HFFc6 (cell line): ENCODE measurements at regions not wholly inside any gene's neighbourhood (a gene's known extent, or its start where the extent isn't known, plus 50 kb on each side); places are given as distances from the start of the nearest gene placed in this dataset.

ENCODE experiments used
- DNase-seq: peaks from one replicate; pipeline ENCODE4 v3.0.0-alpha.2; 2018
- H3K27ac Mint-ChIP-seq: 2 replicates; pipeline ENCODE4 v1.8.0; 2020; ENCODE audit warnings: mild to moderate bottlenecking, mixed read lengths
- H3K27me3 Mint-ChIP-seq: 2 replicates; pipeline ENCODE4 v1.8.0; 2021; ENCODE audit warnings: mild to moderate bottlenecking, moderate library complexity, mixed read lengths; ENCODE audit not compliant: insufficient read depth
- H3K36me3 Mint-ChIP-seq: 2 replicates; pipeline ENCODE4 v1.8.0; 2021; ENCODE audit warnings: low read depth, mixed read lengths
- H3K4me1 Mint-ChIP-seq: 2 replicates; pipeline ENCODE4 v1.8.0; 2020; ENCODE audit warnings: low read depth, mixed read lengths
- H3K4me3 Mint-ChIP-seq: 2 replicates; pipeline ENCODE4 v1.8.0; 2020; ENCODE audit warnings: mild to moderate bottlenecking, moderate library complexity, mixed read lengths
- H3K9me3 Mint-ChIP-seq: 2 replicates; pipeline ENCODE4 v1.8.0; 2020; ENCODE audit warnings: mild to moderate bottlenecking, mixed read lengths
- CTCF ChIP-seq: fragments of 200-600 bp; sonication (generic); IDR thresholded peaks from 2 replicates; pipeline ENCODE4 v1.5.0; 2021; ENCODE audit warnings: antibody characterized with exemption, mild to moderate bottlenecking

- H3K9me3 Mint-ChIP-seq = peaks cover 27% of the 10 kb centered on the region
- no peak for DNase-seq
- TF ChIP-seq CTCF = no peak
- H3K4me1 Mint-ChIP-seq = no peaks in the 10 kb centered on the region
- H3K27ac Mint-ChIP-seq = no peak overlapping the region
- no peak overlapping the region for H3K4me3 Mint-ChIP-seq
- no peaks in the 10 kb centered on the region for H3K36me3 Mint-ChIP-seq
- H3K27me3 Mint-ChIP-seq = no peaks in the 10 kb centered on the region; the same call in none of the 2 replicates
Observed at GRCh38 chr4:24230955-24231354, 341.1 kb upstream of the PPARGC1A start.

DNA sequence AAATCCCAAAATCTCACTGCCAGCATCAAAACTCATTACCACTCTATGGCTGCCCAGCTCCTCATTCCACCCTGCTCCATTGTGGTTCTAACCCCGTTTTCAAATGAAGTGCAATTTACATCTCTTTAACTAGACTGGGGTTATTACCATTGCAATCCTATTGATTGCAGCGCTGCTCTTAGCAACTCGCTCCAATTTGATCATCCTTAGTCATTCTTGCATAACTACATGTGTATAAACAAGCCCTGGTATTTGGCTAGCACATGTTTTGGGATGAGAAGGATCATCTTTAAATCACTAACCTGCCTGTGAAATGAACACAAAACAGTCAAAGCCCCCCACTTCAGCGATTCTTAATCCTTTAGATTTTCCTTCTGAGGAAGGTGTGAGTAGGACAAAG is 340.1 kb upstream of the PPARGC1A start:
- no peak for DNase-seq
- H3K27me3 Mint-ChIP-seq = no peaks in the 10 kb centered on the region; the same call in none of the 2 replicates

GRCh38 chr4:24228692-24229091 is 338.8 kb upstream of the PPARGC1A start:
- Mint-ChIP-seq H3K36me3 (no peaks in the 10 kb centered on the region), H3K9me3 (peaks cover 23% of the 10 kb centered on the region), H3K4me1 (no peaks in the 10 kb centered on the region), H3K27ac (no peak overlapping the region), H3K27me3 (no peaks in the 10 kb centered on the region; the same call in none of the 2 replicates), H3K4me3 (no peak overlapping the region)
- TF ChIP-seq CTCF = no peak
- DNase-seq = no peak

More for the DNA sequence above, 340.1 kb upstream of the PPARGC1A start:
- Mint-ChIP-seq H3K27ac (no peak overlapping the region), H3K36me3 (no peaks in the 10 kb centered on the region), H3K4me3 (no peak overlapping the region), H3K4me1 (no peaks in the 10 kb centered on the region), H3K9me3 (peaks cover 27% of the 10 kb centered on the region)
- TF ChIP-seq CTCF = no peak

- TF ChIP-seq CTCF = no peak
- no peaks in the 10 kb centered on the region for H3K4me1 Mint-ChIP-seq
- no peaks in the 10 kb centered on the region for H3K36me3 Mint-ChIP-seq
- no peak for DNase-seq
- H3K27me3 Mint-ChIP-seq = no peaks in the 10 kb centered on the region; the same call in none of the 2 replicates
- H3K4me3 Mint-ChIP-seq = no peak overlapping the region
- peaks cover 16% of the 10 kb centered on the region for H3K9me3 Mint-ChIP-seq
- H3K27ac Mint-ChIP-seq = no peak overlapping the region
Observed at GRCh38 chr4:24226667-24227066, 336.8 kb upstream of the PPARGC1A start.

- H3K9me3 Mint-ChIP-seq = peaks cover 16% of the 10 kb centered on the region
- H3K4me1 Mint-ChIP-seq = no peaks in the 10 kb centered on the region
- no peak for TF ChIP-seq CTCF
- no peak for DNase-seq
- H3K4me3 Mint-ChIP-seq = no peak overlapping the region
- no peak overlapping the region for H3K27ac Mint-ChIP-seq
- H3K27me3 Mint-ChIP-seq = no peaks in the 10 kb centered on the region; the same call in none of the 2 replicates
- H3K36me3 Mint-ChIP-seq = no peaks in the 10 kb centered on the region
Observed at GRCh38 chr4:24226023-24226422, 336.2 kb upstream of the PPARGC1A start.

DNA sequence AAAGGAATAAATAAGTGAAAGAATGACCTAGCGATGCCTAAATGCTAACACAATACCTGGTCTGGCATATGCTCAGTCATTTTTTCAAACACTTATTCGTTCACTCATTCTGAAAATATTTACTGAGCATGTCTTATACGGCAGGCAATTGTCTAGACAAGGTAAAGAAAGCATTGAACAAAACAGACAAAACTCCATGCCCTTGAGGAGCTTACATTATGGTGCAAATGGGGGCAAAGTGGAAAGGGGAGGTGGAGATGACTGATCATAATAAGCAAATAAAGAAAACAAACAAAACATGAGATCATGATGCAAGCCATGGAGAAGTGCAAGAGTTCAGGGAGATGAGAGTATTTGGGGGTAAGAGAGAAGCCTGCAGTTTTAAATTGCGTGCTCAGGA is 334.6 kb upstream of the PPARGC1A start:
- H3K9me3 Mint-ChIP-seq = peaks cover 9% of the 10 kb centered on the region
- no peak for DNase-seq
- H3K36me3 Mint-ChIP-seq = no peaks in the 10 kb centered on the region
- no peak overlapping the region for H3K27ac Mint-ChIP-seq
- TF ChIP-seq CTCF = no peak
- H3K4me1 Mint-ChIP-seq = no peaks in the 10 kb centered on the region
- no peak overlapping the region for H3K4me3 Mint-ChIP-seq
- H3K27me3 Mint-ChIP-seq = no peaks in the 10 kb centered on the region; the same call in none of the 2 replicates
